Fibroblast of skin of left biceps (primary cell): ENCODE measurements at regions not wholly inside any gene's neighbourhood (a gene's known extent, or its start where the extent isn't known, plus 50 kb on each side); places are given as distances from the start of the nearest gene placed in this dataset.

Experiments used
- DNase-seq, 2 experiments: peaks; one replicate each; pipeline ENCODE4 v3.0.0-alpha.2; 2013; ENCODE audit warnings: low read depth in 2 of 2

DNA sequence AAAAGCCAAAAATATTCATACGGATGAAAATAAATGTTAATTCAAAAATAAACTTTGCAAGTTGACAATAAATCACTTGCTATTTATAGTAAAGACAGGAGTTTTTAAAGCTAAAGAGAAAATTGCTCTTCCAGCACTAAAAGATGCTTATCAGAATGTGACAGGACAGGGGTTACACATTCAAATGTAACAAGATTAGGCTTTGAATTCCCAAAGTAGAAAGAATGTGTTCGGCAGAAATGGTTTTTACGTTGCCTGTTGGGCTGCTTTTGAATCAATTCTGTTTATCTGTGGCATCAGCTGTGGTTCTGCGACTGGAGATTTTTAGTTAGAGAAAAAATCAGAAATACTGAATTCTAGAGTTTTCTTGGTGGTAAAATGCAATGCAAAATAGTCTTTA lies 669.4 kb downstream of the CPS1 start:
- DNase-seq = no peak

GRCh38 chr2:211228559-211228958 lies 672.2 kb downstream of the CPS1 start:
- no peak for DNase-seq

- no peak for DNase-seq
Observed at GRCh38 chr2:211237586-211238275, 681.3 kb downstream of the CPS1 start.

GRCh38 chr2:211241891-211242290 lies 685.5 kb downstream of the CPS1 start:
- no peak for DNase-seq

- DNase-seq = no peak
Observed at GRCh38 chr2:211247751-211248150, 691.4 kb downstream of the CPS1 start.

- DNase-seq = no peak
Observed at GRCh38 chr2:211248841-211249240, 692.4 kb downstream of the CPS1 start.

DNA sequence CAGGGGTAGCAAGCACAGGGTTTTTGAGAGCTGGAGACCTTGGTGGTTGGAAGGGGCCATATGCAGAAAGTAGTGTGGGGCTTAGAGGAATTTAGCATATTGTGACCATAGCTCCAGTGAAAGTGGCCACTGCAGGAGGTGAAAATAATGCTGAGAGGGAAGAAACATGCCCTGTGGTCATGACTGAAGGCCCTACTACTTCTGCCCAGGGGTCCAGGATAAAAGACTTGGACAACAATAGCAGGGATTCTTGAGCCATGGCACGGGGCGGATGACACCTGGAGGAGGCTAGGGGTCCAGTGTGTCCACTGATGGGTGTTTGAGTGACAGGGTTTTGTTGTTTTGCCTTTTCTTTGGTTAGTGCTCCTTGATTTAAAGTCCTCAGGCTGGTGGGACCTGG lies 694.6 kb downstream of the CPS1 start:
- DNase-seq = no peak

- no peak for DNase-seq
Observed at GRCh38 chr2:211258646-211259335, 702.4 kb downstream of the CPS1 start.

GRCh38 chr2:211259831-211260476 lies 703.6 kb downstream of the CPS1 start:
- no peak for DNase-seq

GRCh38 chr2:211270257-211270656 lies 713.9 kb downstream of the CPS1 start:
- no peak for DNase-seq

DNA sequence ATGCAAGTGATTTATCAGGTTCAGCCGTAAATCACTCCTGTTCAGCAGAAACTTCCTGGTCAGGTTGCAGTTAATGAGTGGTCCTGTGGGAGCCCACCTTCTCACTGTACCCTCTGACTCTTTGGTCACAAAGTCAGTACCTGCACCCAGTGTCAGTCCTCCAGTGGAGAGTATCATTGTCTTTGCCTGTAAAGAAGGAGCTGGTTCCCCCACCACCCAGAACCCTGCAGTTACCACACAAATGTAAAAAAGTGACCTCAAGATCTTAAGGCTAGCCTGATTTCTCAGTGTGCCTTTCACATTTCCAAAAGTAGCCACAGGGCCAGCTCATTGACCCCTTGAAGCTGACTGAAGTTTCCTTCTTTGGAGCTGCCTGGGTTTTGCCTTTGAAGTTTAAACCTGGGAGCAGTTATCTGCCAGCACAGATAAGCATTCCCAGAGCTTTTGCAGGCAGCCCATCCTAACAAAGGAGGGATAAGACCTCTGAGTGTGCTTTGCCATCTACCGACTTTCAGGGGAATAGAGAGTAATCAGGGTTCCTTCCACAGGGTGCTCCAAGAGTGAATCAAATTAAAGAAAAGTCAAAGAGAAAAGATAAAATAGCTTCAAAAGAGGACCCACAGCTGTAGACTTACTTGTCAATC lies 725.2 kb downstream of the CPS1 start:
- DNase-seq = no peak

DNA sequence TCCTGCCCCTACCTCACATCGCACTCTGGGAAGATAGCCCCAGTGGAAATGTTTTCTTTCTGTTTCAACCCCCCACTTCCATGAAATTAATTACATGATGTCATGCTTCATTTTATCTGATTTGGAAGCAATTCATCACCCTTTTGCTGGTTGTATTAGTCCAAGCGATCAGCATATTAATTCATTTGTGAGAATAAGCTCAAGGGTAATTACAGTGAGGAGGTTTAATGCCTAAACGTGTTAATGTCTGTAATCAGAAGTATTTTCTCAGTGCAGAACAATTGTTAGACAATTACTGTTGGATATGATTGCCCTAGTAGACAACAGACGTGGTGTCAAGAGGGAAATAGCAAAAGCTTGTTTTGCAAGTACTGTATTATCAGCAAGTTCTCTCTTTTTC lies 746.3 kb downstream of the CPS1 start:
- no peak for DNase-seq

GRCh38 chr2:211306929-211307328 lies 750.5 kb downstream of the CPS1 start:
- DNase-seq = no peak
